Middle frontal gyrus (tissue), 1 donor: ENCODE measurements at regions not wholly inside any gene's neighbourhood (a gene's known extent, or its start where the extent isn't known, plus 50 kb on each side); places are given as distances from the start of the nearest gene placed in this dataset.

Experiments used
- DNase-seq: peaks from one replicate; pipeline ENCODE4 v3.0.0-alpha.2; 2015; ENCODE audit warnings: low spot score; ENCODE audit errors: extremely low spot score

DNA sequence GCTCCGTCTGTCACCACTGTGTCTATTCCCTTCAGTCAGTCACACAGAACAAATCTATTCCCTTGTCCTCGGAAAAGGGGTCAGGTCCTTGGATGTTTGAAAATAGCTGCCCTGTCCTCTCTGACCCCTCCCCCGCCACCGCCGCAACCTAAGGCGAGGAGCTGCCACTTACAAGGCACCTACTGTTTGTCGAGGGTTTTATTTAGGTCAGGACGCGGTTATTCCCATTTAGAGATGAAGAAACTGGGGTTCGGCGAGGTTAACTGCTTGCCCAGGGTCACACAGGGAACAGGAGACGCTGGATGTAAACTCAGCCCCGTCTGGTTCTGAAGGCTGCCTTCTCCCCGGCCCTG lies 1468.1 kb downstream of the BRD1 start:
- no peak for DNase-seq

DNA sequence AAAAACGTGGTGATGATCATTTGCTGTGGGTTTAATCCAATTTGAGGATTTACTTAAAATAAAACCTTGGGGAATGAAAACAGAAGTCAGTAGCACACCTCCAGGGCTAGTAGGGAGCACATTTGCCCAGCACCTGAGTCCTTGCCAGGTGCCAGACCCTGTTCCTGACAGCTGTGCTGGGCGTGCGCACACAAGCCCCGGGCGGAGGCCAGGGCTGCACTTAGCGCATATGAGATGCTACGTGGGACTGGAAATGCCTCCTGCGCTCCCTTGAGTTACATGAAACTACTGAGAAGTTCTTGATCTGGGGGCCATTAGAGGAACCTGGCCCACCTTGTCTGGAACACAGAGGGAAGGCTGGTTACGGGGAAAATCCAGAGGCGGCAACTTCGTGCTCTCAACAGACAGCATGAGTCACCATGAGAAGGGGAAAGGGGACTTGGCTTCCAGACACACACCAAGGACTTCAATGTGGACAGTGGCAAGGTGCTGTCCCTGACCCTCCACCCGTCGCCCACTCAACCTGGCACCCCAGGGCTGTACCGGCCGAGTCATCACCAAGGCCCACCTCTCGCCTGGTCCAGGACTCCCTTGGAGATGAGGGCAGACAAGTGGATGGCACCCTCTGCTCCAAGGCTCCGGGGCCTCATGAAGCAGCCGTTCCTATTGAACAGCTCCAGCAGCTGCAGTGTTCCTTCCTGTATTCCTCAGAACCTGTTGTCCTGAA lies 1468.6 kb downstream of the BRD1 start:
- DNase-seq = no peak

DNA sequence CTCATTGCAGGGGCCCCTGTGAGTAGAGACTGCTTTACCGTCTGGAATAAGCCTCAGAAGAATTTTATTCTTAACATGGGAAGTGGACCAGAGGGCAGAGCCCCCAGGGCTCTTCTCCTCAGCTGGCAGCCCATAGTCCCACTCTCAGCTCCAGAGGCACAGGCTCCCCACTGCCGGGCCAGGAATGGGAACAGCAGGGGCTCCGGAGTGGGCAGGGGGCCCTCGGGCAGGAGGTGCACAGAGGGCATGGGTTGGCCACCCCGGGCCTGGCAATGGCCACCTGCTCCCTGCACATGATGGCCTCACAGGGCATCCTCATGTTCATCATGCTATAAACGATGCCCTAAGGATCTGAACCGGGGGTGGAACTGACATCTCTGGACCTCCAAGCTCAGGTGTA lies 1469.7 kb downstream of the BRD1 start:
- no peak for DNase-seq

DNA sequence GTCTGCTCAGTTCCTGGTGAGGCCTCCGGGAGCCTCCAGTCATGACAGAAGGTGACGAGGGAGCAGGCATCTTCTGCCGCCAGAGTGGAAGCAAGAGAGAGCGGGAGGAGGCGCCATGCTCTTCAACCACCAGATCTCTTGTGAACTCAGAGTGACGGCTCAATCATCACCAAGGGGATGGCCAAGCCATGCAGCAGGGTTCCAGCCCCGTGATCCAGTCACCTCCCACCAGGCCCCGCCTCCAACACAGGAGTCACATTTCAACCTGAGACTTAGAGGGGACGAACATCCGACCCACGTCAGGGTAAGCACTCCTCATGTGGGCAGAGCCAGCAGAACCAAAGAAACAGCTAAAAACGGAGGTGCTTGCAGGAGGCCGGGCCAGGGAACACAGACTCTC lies 1470.5 kb downstream of the BRD1 start:
- no peak for DNase-seq

DNA sequence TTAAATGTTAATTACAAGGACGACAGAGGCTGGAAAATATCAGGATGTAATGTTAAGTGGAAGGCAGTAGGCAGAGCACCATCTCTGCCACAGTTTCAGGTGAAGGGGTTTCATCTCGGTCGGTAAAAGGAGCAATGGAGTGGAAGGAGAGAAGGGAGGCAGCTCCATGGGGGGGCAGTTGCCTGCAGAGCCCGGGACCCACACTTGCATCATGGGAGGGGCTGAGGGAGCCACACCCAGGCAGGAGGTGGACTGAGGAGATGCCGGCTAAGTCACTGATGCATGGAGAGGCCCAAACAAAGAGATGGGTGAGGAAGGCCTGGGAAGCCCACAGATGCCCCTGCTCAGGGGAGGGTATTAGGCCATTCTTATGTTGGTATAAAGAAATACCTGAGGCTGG lies 1470.9 kb downstream of the BRD1 start:
- DNase-seq = no peak

DNA sequence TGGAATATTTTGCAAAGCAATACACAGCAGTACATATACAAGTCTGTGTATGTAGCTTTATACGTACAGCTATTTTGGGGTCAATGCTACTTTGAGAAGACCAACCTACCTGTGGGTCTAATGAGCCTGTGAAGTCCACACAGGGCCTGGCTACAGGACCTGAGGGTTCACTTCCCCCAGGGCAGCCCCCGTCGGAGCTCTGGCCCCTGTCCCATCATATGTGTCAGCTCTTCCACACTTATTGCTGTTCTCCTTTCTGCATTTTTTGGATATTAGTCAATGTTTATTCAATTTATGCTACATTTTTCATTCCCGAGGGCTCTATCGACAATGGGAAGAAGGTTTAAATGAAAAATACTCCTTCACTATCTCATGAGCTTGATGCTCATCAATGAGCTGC lies 1473.6 kb downstream of the BRD1 start:
- no peak for DNase-seq

DNA sequence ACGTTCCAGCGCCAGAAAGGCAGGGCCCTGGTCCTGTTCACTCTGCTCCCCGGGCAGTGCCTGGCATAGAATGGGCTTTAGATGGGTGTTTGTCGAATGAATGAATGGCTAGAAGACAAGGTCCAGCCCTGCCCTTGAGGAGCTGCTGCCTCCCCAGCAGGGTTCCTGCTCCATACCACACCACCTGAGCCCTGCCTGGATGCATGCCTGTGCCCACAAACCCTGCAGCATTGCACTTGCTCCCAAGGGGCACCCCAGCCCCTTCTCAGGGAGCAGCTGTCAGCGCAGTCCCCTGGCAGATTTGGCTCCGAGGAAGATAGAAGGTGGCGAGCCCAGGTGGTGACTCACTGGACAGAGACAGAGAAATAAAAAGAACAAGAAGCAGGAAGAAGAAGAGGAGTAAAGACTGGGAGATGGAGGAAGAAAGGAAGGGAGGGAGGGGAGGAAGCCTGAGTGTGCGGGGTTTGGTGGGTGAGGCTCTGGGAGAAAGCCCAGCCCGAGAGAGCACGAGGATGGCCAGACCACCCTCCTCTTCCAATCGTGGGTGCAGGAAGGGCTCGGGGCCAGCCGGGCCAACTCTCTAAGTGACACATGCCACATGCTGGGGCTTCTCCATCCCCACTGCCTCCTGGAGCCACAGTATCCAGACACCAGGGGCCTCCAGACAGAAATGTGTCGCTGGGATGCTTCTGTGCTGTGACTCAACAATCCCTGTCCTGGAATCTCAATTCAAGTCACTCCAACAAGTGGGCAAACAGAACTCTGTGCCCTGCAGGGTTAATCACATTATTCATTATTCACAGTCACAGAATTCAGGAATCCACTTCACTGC lies 1474.3 kb downstream of the BRD1 start:
- no peak for DNase-seq

DNA sequence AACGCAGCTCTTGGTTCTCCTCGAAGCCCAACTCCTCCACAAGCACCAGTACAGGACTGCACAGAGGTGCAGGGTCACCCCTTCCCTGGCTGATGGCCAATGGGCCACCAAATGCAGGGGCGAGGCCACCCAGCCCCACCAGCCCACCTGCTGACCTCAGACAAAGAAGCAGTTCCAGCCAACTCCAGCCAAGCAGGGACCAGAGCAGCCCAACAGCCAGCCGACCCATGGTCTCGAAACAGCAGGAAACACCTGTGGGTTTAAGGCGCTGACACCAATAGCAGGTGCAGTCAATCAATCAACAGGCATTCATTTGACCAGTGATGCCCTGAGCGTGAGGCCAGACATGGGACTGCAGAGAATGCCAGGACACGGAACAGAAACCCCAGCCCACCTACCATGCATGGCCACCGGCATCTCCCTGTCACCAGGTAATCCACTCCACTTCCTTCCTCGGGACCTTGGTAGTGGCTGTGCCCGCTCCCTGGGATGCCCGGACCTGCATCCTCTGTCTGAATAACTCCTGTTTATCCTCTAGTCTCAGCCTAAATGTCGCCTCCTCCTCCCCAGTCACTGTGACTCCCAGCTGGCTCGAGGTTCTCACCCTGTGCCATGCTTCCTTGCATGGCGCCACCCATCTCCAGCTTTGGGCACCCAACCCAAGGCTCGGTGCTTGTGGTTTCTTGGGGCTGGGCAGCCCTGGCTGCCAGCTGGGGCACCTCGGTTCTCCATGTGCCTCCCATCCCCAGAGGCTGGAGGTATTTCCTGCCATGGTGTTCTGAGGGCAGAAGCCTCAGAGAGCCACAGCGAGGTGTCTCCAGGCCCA lies 1475.4 kb downstream of the BRD1 start:
- no peak for DNase-seq

DNA sequence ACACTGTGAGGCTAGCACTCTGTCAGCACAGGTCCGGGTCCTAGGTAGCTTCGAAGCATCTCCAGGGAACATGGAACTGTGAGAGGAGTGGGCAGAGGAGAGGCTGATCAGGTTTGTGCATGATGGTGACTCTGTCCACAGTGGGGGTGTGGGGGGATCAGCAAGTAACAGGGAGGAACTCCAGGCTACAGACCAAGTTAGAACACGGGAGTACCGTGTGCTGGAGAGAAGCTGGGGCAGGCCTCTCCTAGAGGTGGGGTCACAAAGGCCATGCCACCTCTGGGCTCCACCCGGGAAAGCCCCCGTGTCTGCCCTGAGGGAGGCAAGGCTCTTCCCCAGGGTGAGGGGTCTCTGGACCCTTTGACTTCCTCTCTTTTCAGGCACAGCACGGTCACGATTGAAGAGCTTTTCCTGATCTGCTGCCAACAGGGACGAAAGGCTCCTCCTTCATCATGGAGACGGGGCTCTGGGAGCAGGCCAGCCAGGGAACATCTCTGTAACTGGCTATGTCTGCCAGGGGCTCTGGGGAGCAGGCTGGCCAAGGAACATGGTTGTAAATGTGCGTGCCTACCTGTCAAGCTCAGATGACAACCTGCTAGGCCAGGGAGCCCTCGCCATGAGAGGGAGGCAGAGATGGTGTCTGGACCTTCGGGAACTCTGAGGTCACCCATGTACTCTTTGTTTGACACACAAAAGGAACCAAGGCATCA lies 1476.1 kb downstream of the BRD1 start:
- DNase-seq = no peak

DNA sequence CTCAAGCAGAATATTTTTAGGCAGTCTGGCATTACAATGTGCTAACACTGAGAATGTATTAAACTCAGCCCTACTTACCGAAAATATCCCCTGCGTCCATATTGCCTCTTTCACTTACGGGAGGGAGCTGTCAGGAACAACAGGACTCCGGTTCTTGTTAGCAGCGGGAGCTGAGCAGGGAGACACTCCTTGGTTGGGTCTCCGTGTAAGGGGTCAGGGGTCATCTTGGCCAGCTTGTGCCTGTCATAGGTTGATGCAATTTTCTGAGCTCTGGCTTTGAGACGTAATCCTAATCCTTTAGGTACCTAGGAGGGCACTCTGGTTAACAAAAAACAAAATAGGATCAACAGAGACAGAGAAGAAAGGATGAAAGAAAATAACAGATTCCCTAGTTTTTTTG lies 1477.2 kb downstream of the BRD1 start:
- DNase-seq = no peak

DNA sequence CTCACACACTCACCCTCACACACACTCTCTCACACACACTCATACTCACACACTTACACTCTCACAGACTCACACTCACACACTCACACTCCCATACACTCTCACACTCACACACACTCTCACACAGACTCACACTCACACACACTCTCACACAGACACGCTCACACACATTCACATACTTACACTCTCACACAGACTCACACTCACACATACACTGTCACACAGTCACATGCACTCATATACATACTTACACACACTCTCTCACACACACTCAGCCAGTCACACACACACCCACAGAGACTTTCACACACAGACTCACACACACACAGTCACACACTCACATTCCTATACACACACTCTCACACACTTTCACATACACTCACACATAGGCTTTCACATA lies 1478.8 kb downstream of the BRD1 start:
- DNase-seq = no peak

DNA sequence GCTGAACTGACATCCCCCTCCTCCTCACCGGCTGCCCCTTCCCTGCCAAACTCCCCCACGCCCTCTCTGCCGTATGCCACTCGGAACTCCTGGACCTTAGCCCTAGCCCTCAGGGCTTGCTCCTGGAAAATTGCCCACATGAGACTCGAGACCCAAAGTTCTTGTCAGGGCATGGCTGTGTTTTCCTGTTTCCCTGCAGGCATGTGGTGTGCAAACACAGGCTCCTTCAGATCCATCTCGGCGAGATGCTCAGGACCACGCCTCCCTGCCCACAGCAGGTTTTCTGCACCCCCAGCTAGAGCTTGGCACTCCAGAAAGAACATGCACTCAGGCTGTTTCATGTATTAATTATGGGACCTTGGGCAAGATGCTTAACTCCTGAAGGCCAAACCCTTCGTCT lies 1480.4 kb downstream of the BRD1 start:
- no peak for DNase-seq

DNA sequence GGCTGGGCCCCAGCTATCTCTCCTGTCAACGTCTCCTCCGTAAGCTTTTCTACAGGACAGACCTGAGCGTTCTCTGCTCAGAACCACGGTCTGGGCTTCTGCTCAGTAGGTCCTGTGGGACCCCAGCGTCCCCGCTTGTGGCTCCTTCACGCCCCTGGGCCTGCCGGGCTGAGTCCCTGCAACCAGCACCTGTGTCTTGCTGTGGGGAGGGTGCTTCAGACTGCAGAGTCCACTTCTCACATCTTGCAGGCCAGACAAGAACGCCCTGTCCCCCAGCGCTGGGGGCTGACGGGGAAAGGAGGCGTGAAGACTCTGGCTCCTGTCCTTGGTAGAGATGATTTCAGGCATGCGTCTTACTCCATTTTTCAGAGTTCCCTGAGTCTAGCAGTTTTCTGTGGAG lies 1480.8 kb downstream of the BRD1 start:
- DNase-seq = no peak

DNA sequence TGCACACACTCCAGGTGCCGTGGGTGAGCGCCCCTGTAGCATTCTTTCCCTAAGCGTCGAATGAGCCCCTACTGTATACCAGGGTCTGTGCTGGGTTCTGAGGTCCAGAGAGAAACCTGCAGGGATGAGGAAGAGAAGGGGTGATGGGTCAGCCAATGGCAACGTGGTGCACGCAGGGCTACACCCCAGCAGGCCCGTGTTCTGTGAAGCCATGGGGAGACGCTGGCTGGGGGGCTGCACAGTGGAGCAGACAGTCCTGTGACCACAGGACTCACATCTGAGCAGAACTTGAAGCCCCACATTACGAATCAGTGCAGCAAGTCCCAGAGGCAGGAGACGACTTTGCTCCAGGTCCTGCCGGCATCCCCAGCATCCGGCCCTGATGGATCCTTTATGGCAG lies 1481.4 kb downstream of the BRD1 start:
- DNase-seq = no peak

DNA sequence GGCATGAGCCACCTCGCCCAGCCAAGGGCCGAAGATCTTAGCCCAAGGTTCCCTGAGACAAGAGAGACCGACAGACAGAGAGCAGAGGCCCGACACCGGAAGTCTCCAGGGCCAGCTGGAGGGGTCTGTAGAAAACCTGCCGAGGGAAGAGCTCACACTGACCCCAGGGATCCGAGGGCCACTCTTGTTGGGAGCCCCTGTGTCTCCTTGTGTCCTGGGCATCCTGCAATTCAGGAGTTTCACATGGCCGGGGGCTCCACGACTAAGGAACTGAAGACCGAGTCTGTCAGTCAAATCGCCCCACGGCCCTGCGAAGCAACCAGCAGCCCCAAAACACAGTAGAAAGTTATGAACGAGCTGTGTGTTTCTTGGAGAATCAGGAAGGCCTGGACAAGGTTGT lies 1482.0 kb downstream of the BRD1 start:
- DNase-seq = no peak

DNA sequence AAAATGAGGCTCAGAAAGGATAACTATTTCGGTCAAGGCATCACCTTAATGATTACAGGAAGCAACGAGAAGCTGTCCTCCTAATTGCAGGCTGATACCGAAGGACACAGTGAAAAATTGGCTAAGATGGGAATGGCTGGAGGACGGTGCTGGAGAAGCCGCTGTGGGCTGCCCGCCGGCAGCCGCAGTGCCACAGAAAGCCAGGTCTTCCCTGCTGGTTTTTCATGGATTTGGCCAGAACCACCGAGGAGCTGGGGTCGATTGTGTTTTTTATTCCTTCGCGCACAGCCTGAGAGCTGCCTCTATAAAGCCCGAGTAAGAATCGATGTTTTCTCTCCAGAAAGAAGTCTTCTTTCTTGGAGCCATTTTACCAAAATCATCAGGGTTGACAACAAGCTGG lies 1484.2 kb downstream of the BRD1 start:
- no peak for DNase-seq

DNA sequence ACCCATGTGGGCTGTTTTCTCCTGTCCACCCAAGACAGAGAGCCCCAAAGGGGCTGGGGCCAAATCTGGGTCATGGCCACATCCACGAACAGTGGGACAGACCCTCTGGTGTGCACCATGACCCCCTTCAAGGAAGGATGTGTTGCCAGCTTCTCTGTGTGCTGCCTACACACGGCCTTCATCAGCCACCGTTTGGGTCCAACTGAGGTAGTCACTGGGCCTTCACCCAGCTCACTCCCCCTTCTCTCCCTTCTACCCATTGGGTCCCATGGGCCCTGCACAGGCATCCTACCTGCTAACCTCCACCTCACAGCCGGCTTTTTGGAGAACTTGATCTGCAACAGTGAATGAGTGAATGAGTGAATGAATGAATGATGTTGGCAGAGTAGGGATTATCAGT lies 1484.9 kb downstream of the BRD1 start:
- DNase-seq = no peak

DNA sequence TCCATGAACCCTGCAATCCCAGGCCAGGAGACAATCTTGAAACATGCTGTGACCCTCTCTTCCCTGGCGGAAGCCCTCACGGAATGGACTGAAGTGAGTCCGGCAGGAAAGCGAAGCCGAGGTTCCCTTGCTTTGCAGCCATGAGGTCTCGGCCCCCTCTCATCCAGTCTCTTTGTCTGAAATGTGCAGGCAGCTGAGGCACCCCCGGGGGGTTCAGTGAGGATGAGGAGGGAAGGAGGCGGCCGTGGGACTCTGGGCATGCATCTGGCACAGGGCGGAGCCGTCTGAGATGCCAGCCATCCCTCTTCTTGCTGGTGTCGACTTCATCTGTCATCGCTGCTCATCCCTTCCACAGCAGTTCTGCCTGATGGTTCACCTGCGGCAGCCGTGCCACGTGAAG lies 1485.7 kb downstream of the BRD1 start:
- no peak for DNase-seq

DNA sequence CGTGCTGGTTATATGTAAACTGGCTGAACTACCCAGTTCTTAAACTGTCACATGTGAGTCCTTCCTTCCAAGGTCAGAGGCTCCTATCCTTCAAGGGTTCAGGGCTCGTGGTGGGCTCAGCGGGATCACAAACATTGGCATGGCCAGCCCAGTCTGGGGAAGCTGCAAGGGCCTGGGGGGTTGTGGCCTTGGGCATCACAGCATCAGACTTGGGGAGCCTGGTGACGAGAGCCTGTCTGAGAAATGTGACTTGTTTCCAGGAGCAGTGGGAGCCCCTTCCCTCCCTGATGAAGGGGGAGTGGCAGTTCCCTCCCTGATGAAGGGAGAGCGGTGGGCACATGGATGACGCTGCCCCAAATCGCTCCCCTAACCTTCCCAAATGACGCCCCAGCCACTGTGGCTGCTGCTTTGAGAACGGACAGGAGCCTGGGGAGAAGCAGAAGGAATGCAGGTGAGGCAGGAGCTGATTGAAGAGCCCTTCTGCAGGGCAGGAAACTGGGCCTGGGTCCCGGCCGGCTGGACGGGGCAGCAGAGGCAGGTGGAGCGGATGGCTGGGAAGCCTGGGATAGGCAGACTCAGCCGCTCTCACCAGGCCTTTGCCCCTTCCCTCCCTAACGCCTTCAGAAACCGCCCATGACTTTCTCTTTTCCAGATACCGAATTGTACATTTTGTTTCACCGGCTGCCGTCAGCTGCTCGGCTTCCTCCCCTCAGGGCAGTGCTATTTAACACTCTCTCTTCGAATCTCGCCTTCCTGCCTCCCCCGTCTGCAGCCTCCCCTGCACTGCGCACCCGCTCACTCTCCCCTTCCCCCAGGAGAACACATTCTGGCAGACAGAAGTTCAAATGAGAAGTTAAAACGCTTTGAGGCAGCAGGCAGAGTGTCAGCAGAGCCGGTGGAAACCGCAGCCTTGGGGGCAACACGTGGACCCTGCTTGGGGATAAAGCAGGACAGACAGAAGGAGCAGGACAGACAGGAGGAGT lies 1486.7 kb downstream of the BRD1 start:
- no peak for DNase-seq

DNA sequence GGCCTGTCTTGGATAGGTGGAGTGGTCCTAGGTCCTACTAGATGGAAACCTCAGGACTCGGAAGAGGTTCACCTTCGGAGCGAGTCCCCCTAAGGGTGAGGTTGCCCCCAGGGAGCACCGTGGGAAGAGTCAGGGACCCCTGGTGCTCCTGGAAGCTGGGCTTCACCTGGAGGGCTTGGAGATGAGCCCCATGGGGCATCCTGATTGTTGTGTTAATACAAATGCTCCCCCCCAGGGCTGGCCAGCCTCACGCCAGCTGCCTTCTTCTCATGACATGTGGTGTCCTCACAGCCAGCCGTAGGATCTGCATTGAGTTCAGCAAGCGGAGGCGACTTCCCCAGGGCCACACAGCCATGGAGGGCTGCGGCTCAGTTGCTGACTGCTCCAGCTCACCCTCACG lies 1487.5 kb downstream of the BRD1 start:
- no peak for DNase-seq
